CD4-positive, alpha-beta T cell (primary cell): ENCODE measurements at regions not wholly inside any gene's neighbourhood (a gene's known extent, or its start where the extent isn't known, plus 50 kb on each side); places are given as distances from the start of the nearest gene placed in this dataset.

Experiments used
- ATAC-seq: fragments of 200-7000 bp; cut with Tn5 transposase; one replicate; pipeline ENCODE4 v1.10.0; 2022; ENCODE audit warnings: mild to moderate bottlenecking; ENCODE audit not compliant: poor library complexity
- CTCF ChIA-PET: fragments of 350-600 bp; sonication (Branson Sonifier 250); formaldehyde crosslinking; loops from one replicate; lab custom pipeline; 2021; ENCODE audit warnings: antibody characterized with exemption, inconsistent platforms; lab: Charles Lee
- POLR2A ChIA-PET: fragments of 350-600 bp; sonication (Branson Sonifier 250); formaldehyde crosslinking; loops from one replicate; lab custom pipeline; 2021; ENCODE audit warnings: antibody characterized with exemption, inconsistent platforms; lab: Charles Lee
- DNase-seq, 14 experiments: peaks; one replicate each; pipeline ENCODE4 v3.0.0-alpha.2; 2013 to 2020; ENCODE audit warnings: mixed read lengths in 2 of 14
- H3K27ac ChIP-seq, 2 donors: one replicate each; pipeline versions ENCODE4 v1.5.1 to v1.7.0; 2013; ENCODE audit warnings: low read length in 2 of 2, low read depth in 1 of 2, mild to moderate bottlenecking in 1 of 2
- H3K27me3 ChIP-seq, 2 experiments: 1 replicate in 1 of 2; 2 replicates in 1 of 2; pipeline versions ENCODE4 v1.6.1 to v1.7.0; 2013; ENCODE audit warnings: low read length in 2 of 2, control low read depth in 1 of 2, mild to moderate bottlenecking in 1 of 2, moderate library complexity in 1 of 2; ENCODE audit not compliant: insufficient read depth in 2 of 2, control insufficient read depth in 1 of 2
- H3K36me3 ChIP-seq: one replicate; pipeline ENCODE4 v1.6.1; 2013; ENCODE audit warnings: low read length, control low read depth; ENCODE audit not compliant: insufficient read depth
- H3K4me1 ChIP-seq: one replicate; pipeline ENCODE4 v1.6.1; 2013; ENCODE audit warnings: low read length, control low read depth; ENCODE audit not compliant: insufficient read depth
- H3K4me3 ChIP-seq: one replicate; pipeline ENCODE4 v1.5.1; 2013; ENCODE audit warnings: mild to moderate bottlenecking, low read length, moderate library complexity
- H3K9me3 ChIP-seq, 2 experiments: 1 replicate in 1 of 2; 2 replicates in 1 of 2; pipeline versions ENCODE4 v1.6.1 to v1.7.0; 2013; ENCODE audit warnings: low read length in 2 of 2, mild to moderate bottlenecking in 2 of 2, control low read depth in 1 of 2, moderate library complexity in 1 of 2; ENCODE audit not compliant: control insufficient read depth in 1 of 2, insufficient read depth in 1 of 2
- H3K27ac Mint-ChIP-seq: one replicate; pipeline ENCODE4 v1.8.0; 2020; ENCODE audit warnings: mixed read lengths
- H3K27me3 Mint-ChIP-seq: one replicate; pipeline ENCODE4 v1.8.0; 2021; ENCODE audit warnings: mixed read lengths
- H3K36me3 Mint-ChIP-seq: one replicate; pipeline ENCODE4 v1.8.0; 2021; ENCODE audit warnings: low read depth, mixed read lengths
- H3K4me1 Mint-ChIP-seq: one replicate; pipeline ENCODE4 v1.8.0; 2021; ENCODE audit warnings: low read depth, mixed read lengths
- H3K4me3 Mint-ChIP-seq: one replicate; pipeline ENCODE4 v1.8.0; 2020; ENCODE audit warnings: mild to moderate bottlenecking, mixed read lengths
- H3K9me3 Mint-ChIP-seq: one replicate; pipeline ENCODE4 v1.8.0; 2020; ENCODE audit warnings: mixed read lengths
- intact Hi-C, 2 experiments: fragments of 100-400 bp; cut with DNase I in 1 of 2; cut with micrococcal nuclease in 1 of 2; formaldehyde crosslinking; loops; one replicate each; pipeline versions ENCODE4 v1.15.1 to v1.9.0; 2023 to 2025; cut with DNase I, micrococcal nuclease
- TF ChIP-seq, protein P1 (sequence below): fragments of 200-600 bp; IDR thresholded peaks from one replicate; pipeline ENCODE4 v1.8.0; 2022; ENCODE audit warnings: antibody characterized with exemption, mild to moderate bottlenecking

DNA sequence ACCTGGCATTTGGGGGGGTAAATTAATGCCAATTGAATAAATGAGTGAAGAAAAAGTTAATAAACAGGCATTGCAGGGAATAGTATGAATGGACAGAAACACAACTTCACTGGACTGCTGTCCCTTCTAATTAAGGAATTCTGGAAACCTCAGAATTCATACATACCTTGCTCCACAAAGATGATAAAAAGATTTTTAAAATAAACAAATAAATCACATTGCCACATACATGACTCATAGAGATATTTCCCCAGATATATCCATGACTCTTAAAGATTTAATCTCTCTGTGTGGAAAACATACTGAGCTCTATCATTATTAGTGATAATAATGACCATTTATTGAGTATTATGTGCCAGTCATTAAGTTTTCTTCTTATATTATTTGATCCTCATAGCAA, 469.0 kb upstream of the MEF2C start:
- DNase-seq, result no peak
- intact Hi-C loops, result no loop called here

DNA sequence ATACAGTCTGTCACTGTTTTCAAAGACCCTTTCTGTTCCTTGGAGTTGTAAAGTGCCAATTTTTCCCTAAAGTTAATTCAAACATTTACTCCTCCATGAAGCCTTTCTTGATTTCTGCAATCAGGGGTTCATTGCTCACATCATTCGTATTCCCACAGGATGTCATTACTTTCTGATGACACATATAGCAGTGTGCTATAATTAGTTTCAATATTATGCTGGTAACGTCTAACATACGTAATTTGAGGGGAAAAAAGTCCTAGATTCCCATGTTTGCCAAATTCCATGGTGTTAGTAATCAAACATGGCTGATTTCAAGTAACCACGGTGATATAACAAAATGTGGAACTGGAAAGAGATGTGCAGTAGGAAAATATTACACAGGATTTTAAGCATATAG, 468.2 kb upstream of the MEF2C start:
- DNase-seq, result no peak
- no peaks in the 10 kb centered on the region for H3K9me3 Mint-ChIP-seq
- CTCF ChIA-PET, result no interaction called here
- TF ChIP-seq, protein P1, sequence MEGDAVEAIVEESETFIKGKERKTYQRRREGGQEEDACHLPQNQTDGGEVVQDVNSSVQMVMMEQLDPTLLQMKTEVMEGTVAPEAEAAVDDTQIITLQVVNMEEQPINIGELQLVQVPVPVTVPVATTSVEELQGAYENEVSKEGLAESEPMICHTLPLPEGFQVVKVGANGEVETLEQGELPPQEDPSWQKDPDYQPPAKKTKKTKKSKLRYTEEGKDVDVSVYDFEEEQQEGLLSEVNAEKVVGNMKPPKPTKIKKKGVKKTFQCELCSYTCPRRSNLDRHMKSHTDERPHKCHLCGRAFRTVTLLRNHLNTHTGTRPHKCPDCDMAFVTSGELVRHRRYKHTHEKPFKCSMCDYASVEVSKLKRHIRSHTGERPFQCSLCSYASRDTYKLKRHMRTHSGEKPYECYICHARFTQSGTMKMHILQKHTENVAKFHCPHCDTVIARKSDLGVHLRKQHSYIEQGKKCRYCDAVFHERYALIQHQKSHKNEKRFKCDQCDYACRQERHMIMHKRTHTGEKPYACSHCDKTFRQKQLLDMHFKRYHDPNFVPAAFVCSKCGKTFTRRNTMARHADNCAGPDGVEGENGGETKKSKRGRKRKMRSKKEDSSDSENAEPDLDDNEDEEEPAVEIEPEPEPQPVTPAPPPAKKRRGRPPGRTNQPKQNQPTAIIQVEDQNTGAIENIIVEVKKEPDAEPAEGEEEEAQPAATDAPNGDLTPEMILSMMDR, result no peak
- no peaks in the 10 kb centered on the region for H3K27me3 ChIP-seq
- no peaks in the 10 kb centered on the region for H3K9me3 ChIP-seq
- no peak overlapping the region for H3K4me3 ChIP-seq
- no peak overlapping the region for H3K4me3 Mint-ChIP-seq
- POLR2A ChIA-PET, result no interaction called here
- H3K27ac ChIP-seq, result no peak overlapping the region
- intact Hi-C loops, result no loop called here
- no peaks in the 10 kb centered on the region for H3K4me1 Mint-ChIP-seq
- H3K36me3 Mint-ChIP-seq, result no peaks in the 10 kb centered on the region
- ATAC-seq, result no peak
- no peaks in the 10 kb centered on the region for H3K27me3 Mint-ChIP-seq
- H3K4me1 ChIP-seq, result no peaks in the 10 kb centered on the region
- no peak overlapping the region for H3K27ac Mint-ChIP-seq
- H3K36me3 ChIP-seq, result no peaks in the 10 kb centered on the region

More for the DNA sequence above, 469.0 kb upstream of the MEF2C start:
- Mint-ChIP-seq H3K9me3 (no peaks in the 10 kb centered on the region), H3K4me3 (no peak overlapping the region), H3K27ac (no peak overlapping the region), H3K36me3 (no peaks in the 10 kb centered on the region), H3K4me1 (no peaks in the 10 kb centered on the region), H3K27me3 (no peaks in the 10 kb centered on the region)
- CTCF ChIA-PET, result no interaction called here
- Histone ChIP-seq H3K27me3 (no peaks in the 10 kb centered on the region), H3K36me3 (no peaks in the 10 kb centered on the region), H3K4me3 (no peak overlapping the region), H3K27ac (no peak overlapping the region), H3K4me1 (no peaks in the 10 kb centered on the region), H3K9me3 (no peaks in the 10 kb centered on the region)
- POLR2A ChIA-PET, result no interaction called here
- TF ChIP-seq, protein P1, result no peak
- ATAC-seq, result no peak

DNA sequence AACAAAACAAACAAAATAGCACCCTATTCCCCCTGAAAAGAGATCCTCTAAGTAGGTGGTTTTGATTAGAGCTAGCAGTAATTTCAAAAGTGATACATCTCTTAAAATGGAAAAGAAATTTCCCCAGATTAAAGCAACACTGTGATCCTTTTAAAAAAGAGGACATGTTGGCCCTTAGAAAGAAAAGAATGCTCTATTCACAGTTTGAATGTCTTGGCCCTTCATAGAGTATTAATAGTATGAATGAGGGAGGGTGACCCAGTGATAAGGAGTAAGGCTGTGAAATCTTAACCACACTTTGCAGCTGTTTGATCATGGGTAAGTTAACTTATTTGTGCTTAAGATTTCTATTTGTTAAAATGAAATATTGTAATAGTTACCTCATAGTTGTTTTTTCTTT, 467.7 kb upstream of the MEF2C start:
- Mint-ChIP-seq H3K4me1 (no peaks in the 10 kb centered on the region), H3K36me3 (no peaks in the 10 kb centered on the region), H3K9me3 (no peaks in the 10 kb centered on the region), H3K27me3 (no peaks in the 10 kb centered on the region), H3K27ac (no peak overlapping the region), H3K4me3 (no peak overlapping the region)
- Histone ChIP-seq H3K27ac (no peak overlapping the region), H3K4me1 (no peaks in the 10 kb centered on the region), H3K9me3 (no peaks in the 10 kb centered on the region), H3K36me3 (no peaks in the 10 kb centered on the region), H3K4me3 (no peak overlapping the region), H3K27me3 (no peaks in the 10 kb centered on the region)
- ChIA-PET POLR2A (no interaction called here), CTCF (no interaction called here)
- DNase-seq (no peak), ATAC-seq (no peak)
- intact Hi-C loops, result no loop called here
- TF ChIP-seq, protein P1, result no peak
